GM18870 (cell line): ENCODE measurements at regions not wholly inside any gene's neighbourhood (a gene's known extent, or its start where the extent isn't known, plus 50 kb on each side); places are given as distances from the start of the nearest gene placed in this dataset.

ENCODE experiments used
- ATAC-seq: cut with Tn5 transposase; IDR thresholded peaks from one replicate; pipeline ENCODE4 v1.9.1; 2021; ENCODE audit warnings: moderate library complexity; ENCODE audit not compliant: unreplicated experiment

DNA sequence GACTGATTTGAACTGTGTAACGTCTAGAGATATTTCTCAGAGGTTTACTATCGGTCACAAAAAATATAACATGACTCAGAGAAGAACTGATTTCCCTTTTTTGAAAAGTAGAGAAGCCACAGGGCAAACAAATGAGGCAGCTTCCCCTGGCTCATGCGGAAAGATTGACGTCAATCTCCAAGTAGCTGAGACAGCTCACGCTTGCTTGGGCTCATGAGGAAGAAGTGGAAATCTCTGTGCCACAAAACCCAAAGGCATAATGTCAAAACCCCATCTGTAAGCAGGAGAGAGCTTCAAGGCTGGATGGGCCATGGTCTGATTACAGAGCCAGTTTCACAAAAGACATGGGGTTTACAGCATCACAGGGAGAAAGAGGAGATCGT is 188.1 kb downstream of the ARL4C start:
- ATAC-seq = peak; percentile 89

DNA sequence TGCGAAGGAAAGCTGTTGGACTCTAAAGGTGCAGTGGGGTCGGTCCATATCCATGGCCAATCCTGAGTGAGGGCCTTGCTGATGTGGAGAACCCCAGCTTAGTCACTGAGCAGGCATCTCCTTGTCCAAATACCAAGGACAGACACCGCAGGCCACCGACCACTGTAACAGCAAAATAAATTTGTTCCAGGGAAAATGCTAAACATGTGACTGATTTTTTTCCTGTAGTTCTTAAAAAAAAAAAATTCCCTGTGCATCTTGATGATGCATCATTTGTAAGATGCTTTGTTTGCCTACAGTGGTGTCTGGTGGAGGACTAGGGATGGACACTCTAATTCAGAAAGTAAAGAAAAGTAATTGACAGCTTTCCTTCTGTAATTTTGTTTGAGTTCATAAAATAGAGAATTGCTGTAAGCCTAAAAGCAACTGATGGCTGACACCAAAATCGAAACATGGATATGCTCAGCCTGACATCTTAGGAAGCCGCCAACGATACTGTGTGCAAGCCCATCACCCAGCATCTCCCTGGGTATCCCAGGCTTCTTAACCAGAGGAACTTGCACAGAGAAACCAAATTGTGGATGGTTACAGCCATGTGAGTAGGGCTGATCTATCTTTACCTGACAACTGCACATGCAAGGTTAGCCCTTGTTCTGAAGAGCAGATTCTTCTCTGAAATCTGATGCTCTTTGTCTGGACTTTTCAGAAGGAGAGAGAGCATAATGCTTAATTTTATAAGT is 188.6 kb downstream of the ARL4C start:
- no peak for ATAC-seq

DNA sequence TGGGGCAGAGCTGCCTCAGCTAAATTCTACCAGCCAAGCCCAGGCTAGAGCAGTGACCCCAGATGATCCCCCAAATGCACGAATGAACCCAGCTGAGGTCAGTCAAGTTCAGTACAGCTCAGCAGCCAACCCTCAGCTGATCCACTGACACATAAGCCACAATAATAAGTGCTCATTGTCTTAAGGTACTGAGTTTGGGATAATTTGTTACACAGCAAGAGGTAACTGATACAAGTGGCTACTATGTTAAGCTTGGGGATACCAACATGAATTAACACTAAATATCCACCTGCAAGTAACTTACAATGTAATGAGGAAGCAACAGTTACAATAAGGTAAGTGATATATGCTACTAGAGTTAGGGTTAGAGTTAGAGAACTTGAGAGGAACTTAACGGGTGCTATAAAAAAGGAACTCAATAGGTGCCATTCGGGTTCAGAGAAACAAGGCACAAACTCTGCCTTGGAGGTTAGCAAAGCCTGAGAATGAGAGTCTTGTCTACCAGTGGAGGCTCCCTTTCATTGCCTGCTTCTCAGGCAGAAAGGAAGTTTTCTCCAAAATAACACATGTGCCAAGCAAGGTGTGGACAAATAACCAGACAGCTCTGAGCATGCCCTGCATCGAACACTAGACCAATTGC is 189.4 kb downstream of the ARL4C start:
- ATAC-seq = no peak

DNA sequence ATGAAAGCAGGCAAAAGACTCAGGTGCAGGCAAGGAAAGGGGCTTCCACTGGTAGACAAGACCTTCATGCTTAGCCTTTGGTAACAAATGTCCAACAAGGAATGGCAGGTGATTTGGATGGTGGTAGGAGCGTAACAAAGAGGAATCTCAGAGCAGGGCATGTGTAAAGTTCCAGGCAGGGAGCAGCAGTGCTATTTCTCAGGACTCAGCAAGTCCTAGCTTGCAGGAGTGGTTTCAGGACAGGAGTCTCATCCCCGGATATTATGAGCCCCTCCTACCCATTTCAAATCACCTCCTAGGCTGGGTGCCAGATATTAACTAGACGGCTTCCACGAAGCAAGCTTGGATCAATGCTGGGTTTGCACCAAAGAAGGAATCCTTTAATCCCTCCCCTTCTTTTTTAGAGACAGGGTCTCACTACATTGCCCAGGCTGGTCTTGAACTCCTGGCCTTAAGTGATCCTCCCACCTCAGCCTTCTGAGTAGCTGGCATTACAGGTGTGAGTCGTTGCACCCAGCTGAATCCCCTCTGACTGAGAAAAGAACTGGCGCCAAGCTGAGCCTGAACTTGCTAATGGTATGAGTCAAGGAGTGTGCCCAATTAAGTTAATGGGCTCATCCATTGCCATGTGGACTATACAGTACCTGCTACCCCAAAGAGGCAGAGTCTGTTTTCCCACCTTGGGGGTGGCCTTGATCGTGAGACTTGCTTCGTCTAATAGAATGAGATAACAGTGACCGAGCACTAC is 190.3 kb downstream of the ARL4C start:
- no peak for ATAC-seq

DNA sequence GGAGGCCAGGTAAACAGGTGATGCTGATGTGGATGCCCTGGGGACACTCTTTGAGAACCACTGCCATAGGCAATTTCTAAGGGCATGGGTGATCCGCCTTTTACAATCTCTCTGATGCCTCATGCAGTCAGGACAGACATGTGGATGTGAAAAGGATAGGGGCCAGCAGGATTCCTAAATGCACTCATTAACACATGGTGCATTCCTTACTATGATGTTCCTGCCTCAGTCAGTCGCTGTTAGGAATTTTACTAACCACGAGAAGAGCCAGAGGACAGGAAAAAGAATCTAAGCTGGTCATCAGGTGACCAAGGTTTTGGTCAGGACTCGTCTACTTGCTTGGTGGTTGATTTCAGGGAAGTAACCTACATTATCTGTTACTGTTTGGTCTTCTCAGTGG is 191.0 kb downstream of the ARL4C start:
- no peak for ATAC-seq

DNA sequence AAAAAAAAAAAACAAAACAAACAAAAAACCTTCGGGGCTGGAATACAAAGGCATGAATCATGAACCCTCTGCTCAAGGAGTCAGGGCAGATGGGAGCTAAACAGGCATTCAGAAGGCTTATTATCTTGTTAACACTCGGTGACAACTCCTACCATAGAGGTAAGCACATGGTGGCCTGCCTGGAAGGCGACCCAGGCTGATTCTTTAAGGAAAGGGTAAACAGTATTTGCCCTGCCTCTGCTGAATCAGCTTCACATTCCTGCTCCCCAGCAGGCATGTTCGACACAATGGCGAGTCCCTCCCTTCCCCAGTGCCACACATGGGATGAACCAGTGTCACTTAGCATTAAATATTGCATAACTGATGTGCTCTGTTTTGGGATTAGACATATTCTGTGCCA is 191.9 kb downstream of the ARL4C start:
- no peak for ATAC-seq

DNA sequence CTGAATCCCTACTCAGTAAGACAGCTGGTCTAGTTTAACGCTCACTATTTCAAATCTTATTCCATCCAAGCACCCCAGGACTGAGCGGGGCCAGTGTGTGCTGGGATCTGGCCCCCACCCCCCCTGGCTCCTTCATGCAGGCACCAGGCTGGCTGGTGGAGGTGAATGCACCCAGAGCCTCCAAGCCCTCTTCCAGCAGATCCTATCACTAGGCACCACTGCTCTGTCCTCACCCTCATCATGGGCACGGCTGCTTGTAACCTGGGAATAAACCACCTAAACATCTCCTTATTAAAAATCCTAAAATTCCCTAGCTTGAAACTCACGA is 194.3 kb downstream of the ARL4C start:
- ATAC-seq = no peak

DNA sequence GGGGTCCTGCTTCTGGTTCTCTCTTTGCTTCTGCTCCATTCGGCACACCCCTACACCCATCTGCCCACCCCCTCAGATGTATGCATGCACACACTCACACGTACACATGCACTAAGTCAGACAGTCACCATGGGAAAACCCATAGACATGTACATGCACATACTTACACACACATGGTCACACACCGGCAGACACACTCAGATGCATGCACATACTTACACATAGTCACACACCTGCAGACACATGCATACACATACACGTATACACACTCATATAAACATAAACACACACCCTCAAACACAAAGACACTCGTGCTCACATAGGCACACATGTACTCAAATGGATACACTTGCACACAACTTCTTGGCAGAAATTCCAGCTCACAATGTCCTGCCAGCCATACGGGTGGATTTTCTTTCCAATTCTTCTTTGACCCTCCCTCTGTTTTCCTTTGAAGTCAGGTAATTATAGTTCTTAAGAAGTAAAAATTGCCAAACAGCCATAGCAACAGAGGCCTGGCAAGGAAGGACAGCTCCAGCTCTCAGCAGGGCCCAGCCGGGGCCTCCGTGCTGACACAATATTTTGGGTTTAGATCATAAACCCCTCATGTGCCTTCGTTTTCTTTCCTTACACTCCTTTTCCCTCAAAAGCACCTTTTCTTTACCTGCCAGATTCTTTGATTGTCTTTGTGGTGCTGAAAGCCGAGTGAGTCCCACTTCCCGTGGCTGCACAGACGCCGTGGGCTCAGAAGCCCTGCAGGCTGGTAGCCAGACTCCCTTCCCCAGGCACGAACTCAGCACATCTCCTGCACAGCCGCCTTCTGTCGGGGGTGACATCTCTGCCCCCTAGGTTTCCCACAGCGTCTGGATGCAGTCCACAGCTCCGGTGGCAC is 195.7 kb downstream of the ARL4C start:
- ATAC-seq = no peak

DNA sequence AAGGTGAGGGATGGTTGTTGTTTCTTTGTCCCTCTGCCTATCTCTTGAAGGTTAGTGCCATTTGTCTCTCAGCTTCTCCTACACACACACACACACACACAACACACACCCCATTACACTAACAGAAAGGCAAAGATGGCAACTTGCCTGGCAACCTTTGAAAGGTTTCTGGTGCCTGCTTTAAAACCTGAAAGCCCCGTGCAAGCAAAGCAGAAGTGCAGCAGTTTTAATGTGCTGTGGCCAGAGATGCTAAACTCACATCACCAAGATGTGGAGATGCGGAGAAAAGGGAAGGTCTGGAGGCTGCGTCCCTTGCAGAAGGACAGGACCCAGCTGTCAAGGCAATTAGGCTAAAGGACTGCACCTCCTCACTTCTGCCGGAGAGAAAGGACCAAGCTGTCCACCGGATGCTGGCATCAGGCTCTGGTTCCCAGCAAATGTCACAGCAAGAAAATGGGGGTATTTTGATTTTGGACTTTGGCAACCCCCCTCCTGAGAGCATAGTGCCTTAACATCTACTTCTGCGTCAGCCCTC is 196.4 kb downstream of the ARL4C start:
- no peak for ATAC-seq

DNA sequence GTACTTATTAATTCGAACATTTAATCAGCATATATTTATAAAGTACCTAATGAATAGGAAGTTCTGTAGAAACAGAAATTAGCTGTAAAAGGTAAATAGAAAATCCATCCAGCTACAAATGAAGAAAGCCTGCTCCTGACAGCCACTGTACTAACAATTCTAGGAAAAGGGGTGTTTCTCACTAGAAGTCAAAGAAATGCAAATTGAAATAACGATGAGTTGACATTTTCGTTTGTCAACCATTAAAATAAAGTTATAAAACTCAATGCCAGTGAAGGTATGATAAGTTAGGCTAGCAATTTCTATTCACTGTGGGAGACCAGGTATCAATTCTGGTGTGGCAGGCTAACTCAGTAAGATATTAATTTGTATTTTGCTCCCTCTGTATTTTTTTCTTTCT is 198.0 kb downstream of the ARL4C start:
- ATAC-seq = no peak

DNA sequence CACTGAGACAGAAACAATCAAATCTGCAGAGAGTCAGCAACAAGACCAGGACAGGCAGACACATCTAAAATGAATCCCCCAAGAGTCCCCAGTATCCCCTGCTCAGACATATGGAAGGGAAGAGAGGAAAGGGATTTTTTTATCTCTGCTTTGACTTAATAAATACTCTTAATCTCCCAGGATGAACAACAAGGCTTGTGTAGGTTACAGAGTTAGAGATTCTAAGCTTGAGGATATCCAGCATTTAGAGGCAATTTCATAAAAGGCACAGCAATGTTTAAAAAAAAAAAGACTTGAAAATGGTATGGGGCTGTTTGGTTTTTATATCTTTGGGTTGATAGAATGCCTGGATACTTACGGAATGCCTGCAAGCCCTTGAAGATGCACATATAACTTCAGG is 199.9 kb downstream of the ARL4C start:
- ATAC-seq = no peak

DNA sequence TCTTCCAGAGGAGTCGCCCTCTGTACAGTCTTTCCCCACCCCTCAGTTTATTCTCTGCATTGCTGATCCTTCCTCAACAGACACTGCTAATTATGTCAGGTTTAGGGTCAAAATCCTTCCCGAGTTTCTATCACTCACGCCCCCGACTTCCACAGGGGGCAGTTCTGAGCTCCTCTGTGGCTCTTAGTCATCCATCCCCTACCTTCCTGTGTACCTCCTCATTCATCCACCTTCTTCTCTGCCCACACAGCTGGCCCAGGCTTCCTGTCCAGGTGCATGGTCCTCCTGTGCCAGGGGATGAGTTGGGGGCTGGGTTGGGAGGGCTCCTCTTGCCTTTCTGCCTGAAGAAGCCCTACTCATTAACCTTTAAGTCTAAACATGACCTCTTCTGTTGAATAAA is 202.9 kb downstream of the ARL4C start:
- ATAC-seq = no peak

DNA sequence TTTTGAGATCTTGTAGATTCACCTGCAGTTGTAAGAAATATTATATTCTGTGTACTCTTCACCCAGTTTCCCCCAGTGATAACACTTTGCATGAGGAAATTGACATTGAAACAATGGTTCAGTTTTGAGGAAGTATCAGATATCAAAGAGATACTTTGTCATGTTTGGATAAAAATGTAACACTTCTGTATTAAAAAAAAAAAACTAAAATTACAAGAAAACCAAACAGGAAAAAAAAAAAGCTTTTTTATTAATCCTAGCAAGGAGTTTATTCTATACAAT is 204.0 kb downstream of the ARL4C start:
- no peak for ATAC-seq

DNA sequence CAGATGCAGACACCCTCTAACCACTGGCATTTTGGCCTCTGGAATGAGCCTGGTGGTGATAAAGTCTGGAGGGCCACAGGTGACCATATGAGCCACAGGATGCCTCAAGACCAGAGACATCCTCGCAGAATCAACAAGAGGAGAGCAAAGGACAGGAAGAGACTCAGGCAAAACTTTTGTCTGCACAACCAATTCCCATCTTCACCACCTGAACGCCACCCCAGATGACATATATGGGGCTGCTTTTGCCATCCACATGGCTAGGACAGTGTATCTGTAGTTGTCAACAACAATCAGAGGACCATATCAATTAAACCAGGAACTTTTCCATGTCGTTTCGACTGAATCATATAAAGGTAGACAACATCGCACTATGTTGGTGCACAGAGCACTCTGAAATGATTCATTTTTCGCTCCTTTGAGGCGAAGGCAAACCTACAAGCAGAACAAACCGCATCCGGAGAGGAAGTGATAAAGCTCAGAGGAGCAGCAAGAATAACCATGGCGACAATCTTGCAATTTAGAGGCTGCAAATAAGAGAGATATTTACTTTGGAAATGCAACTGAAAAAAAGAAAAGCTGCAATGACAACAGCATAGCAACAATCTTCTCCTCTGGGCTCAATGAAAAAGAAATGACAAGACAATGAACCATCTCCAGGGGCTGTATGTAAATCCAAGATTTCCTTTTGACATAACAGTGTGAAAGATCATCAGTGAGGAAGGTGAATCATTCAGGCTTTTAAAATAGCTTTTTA is 204.5 kb downstream of the ARL4C start:
- peak; percentile 62 for ATAC-seq

DNA sequence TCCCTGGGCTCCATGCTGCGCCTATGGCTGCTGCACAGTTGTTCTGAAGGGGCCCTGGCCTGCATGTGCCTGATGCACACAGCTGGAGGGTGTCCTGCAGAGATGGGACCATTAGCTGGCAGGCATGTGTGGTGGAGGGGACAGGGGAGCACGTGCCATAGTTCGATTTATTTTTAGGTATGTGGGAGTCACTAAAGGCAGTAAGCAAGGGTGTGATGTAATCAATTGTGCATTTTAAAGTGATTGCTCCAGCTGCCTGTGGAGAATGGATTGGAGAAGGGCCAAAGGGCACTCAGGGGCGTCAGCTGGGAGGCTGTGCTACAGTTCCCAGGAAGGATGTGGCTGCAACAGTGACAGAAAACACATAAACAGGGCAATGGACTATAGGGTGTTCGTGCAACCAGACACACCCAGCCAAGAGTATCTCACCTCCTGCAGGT is 205.1 kb downstream of the ARL4C start:
- ATAC-seq = peak; percentile 13

DNA sequence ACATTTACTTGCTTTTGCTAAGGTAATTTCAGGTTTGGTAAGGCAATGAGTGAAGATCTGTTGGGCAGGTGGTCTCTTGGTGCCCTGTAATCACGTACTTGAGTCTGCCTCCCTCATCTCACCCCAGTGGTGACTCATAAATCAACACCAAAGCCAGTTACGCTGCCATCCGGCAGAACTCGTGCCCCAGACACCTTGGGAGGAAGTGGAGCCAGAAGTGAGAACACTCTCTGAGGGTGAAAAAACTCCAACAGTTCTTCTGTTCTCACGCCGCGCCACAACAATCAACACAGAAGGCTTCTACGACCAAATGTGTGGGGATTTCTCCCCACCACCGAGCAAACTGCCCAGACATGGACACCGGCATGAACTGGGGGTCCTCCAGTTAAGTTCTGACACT is 206.2 kb downstream of the ARL4C start:
- ATAC-seq = peak; percentile 56

DNA sequence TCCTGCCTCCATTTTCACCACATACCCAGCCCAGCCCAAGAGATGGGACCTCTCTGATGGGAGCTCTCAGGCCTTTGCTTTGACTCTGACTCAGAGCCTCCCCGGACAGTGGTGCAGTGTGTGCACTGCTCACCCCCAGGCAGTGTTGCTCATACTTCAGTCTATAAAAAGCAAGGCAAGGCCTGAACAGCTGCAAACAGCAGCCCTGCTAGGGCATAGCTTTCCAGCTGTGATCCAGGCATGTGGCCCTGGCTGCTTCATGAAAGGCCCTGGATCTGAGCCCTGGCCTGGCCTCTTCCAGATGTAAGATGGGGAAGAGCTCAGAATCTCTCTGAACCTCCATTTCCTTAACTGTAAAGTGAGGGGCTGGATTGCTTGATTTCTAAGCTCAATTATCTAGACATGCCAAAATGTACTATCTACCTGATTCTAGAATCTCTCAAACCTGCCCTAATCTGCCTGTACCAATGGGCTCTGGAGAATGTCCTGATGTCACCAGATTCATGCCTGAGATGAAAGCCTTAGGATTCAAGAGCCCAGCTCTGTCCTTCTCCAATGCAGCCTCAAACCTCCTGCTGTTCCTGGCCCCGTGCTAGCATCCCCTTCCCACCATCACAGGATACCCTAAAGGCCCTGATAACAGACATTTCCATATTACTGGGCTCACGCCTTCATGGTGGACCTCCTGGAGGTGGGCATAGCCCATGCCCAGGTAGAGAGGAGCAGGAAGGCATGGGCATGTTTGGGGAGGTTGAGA is 206.9 kb downstream of the ARL4C start:
- ATAC-seq = no peak

DNA sequence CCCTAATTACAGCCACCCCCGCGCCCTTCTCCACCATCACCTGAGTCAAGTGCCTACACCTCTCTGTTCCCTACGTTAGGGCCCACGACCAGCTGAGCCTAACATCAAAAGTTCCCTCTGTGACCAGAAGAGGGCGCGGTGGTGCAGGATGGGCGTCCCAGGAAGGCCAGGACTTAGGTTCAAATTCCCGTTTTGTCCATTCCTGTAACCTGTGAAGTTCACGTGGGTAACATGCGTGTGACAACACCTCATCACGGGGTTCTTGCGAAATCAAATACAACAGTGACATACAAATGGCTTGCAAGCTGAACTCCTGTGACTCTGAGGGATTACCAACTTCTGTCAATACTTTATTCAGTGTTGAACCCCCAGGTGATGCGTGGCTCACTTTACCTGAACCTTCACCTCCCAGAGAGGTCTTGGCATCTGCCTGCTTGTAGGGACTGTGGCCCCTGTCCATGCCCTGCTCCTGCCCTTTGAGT is 207.9 kb downstream of the ARL4C start:
- ATAC-seq = no peak

DNA sequence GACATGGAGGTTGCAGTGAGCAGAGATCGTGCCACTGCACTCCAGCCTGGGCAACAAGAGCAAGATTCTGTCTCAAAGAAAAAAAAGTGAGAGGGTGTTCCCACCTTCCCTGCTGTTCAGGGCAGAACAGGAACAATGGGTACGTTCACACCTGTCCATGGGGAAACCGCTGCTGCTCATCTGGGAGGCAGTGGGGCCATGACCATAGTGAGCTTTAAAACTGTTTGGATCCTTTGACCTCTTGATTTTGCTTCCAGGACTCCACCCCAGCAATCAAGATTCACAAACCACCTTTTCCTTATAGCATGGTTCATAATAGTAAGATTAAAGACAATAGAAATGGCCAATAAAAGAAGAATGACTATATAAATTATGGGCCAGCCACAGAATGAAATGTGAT is 209.2 kb downstream of the ARL4C start:
- ATAC-seq = no peak

DNA sequence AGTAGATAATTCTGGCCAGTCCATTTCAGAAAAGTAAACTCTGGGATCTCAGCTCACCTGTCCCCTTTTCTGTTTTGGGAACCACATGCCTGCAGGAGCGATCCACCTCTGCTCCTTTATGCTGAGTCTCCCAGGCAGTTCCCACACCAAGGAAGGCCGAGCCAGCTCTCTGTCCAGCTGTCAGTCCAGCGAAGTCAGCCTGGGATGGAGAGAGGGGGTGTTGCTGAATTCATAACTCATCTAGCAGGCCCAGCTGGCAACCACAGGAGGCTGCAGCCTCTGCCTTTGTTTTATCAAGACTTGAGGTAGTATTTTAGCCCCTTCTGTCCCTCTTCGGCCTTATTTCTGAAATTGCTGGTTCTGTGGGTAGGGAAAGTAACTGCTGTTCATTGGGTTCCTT is 209.9 kb downstream of the ARL4C start:
- no peak for ATAC-seq
